GM12873 (cell line): ENCODE measurements at regions not wholly inside any gene's neighbourhood (a gene's known extent, or its start where the extent isn't known, plus 50 kb on each side); places are given as distances from the start of the nearest gene placed in this dataset.

Source experiments
- CTCF ChIP-seq: IDR thresholded peaks from 2 replicates; pipeline ENCODE4 v1.5.1; 2012; ENCODE audit warnings: low read depth, mild to moderate bottlenecking, moderate library complexity, low read length, control low read depth; ENCODE audit not compliant: insufficient read depth; ENCODE audit errors: missing control alignments

- TF ChIP-seq CTCF = no peak
Observed at GRCh38 chr1:208544053-208544452, 299.9 kb upstream of the PLXNA2 start.

- no peak for TF ChIP-seq CTCF
Observed at GRCh38 chr1:208544794-208545193, 300.6 kb upstream of the PLXNA2 start.

- no peak for TF ChIP-seq CTCF
Observed at GRCh38 chr1:208551024-208551423, 306.8 kb upstream of the PLXNA2 start.

- TF ChIP-seq CTCF = no peak
Observed at GRCh38 chr1:208551633-208552320, 307.6 kb upstream of the PLXNA2 start.

GRCh38 chr1:208552928-208553327 is 308.7 kb upstream of the PLXNA2 start:
- no peak for TF ChIP-seq CTCF

- no peak for TF ChIP-seq CTCF
Observed at GRCh38 chr1:208556461-208556860, 312.3 kb upstream of the PLXNA2 start.

GRCh38 chr1:208557046-208557722 is 313.0 kb upstream of the PLXNA2 start:
- TF ChIP-seq CTCF = no peak
